Esophagus muscularis mucosa (tissue), 3 donors: ENCODE measurements at regions not wholly inside any gene's neighbourhood (a gene's known extent, or its start where the extent isn't known, plus 50 kb on each side); places are given as distances from the start of the nearest gene placed in this dataset.

ENCODE experiments used
- CTCF ChIP-seq, 3 experiments: fragments of 200-600 bp in 2 of 3; fragments of 450-650 bp in 1 of 3; sonication (generic) in 2 of 3; IDR thresholded peaks; one replicate each; pipeline ENCODE4 v1.5.1; 2017 to 2019; ENCODE audit warnings: antibody characterized with exemption in 3 of 3, mild to moderate bottlenecking in 2 of 3, moderate library complexity in 1 of 3
- POLR2A ChIP-seq: fragments of 450-650 bp; IDR thresholded peaks from one replicate; pipeline ENCODE4 v1.6.1; 2017; ENCODE audit warnings: antibody characterized with exemption, moderate library complexity, mild to moderate bottlenecking, low read depth

- TF ChIP-seq CTCF (IDR thresholded peaks at IDR 0.05) (no peak), POLR2A (no peak)
Measured at GRCh38 chr14:104462651-104463630, 116.6 kb upstream of the C14orf180 start.
